ENCODE measurements at regions not wholly inside any gene's neighbourhood (a gene's known extent, or its start where the extent isn't known, plus 50 kb on each side); places are given as distances from the start of the nearest gene placed in this dataset.
"Not testable (repeated sequence)": the region's sequence is repeated elsewhere in the genome, so short reads cannot be mapped to it uniquely, and the experiment has no call there.

GRCh38 chr6:7000825-7001777 lies 106.7 kb upstream of the RREB1 start:
- no peak for DNase-seq (ENCODE audit: low spot score)

GRCh38 chr6:7003041-7003440 lies 104.7 kb upstream of the RREB1 start:
- no peak for DNase-seq (ENCODE audit: low spot score)

GRCh38 chr6:7004581-7005297 lies 103.0 kb upstream of the RREB1 start:
- DNase-seq (ENCODE audit: low spot score): peak; percentile 65

- DNase-seq (ENCODE audit: low spot score): no peak
These were observed 101.1 kb upstream of the RREB1 start for GRCh38 chr6:7006515-7007191.

GRCh38 chr6:7008451-7008988 lies 99.2 kb upstream of the RREB1 start:
- DNase-seq (ENCODE audit: low spot score): peak; percentile 33

GRCh38 chr6:7016226-7016625 lies 91.5 kb upstream of the RREB1 start:
- DNase-seq (ENCODE audit: low spot score): no peak

- no peak for DNase-seq (ENCODE audit: low spot score)
These were observed 86.5 kb upstream of the RREB1 start for GRCh38 chr6:7021301-7021700.

GRCh38 chr6:7025861-7026260 lies 81.9 kb upstream of the RREB1 start:
- no peak for DNase-seq (ENCODE audit: low spot score)

GRCh38 chr6:7028963-7029362 lies 78.8 kb upstream of the RREB1 start:
- DNase-seq (ENCODE audit: low spot score): not testable (repeated sequence)

GRCh38 chr6:7030968-7031367 lies 76.8 kb upstream of the RREB1 start:
- DNase-seq (ENCODE audit: low spot score): not testable (repeated sequence)

- DNase-seq (ENCODE audit: low spot score): no peak
These were observed 74.6 kb upstream of the RREB1 start for GRCh38 chr6:7033202-7033601.

GRCh38 chr6:7034055-7034454 lies 73.7 kb upstream of the RREB1 start:
- DNase-seq (ENCODE audit: low spot score): no peak

GRCh38 chr6:7035837-7036249 lies 71.9 kb upstream of the RREB1 start:
- no peak for DNase-seq (ENCODE audit: low spot score)

- DNase-seq (ENCODE audit: low spot score): no peak
These were observed 66.2 kb upstream of the RREB1 start for GRCh38 chr6:7041511-7042026.

- DNase-seq (ENCODE audit: low spot score): no peak
These were observed 65.6 kb upstream of the RREB1 start for GRCh38 chr6:7042056-7042653.

- DNase-seq (ENCODE audit: low spot score): no peak
These were observed 64.9 kb upstream of the RREB1 start for GRCh38 chr6:7042654-7043545.

- DNase-seq (ENCODE audit: low spot score): no peak
These were observed 62.4 kb upstream of the RREB1 start for GRCh38 chr6:7045331-7045730.

GRCh38 chr6:7045746-7046145 lies 62.0 kb upstream of the RREB1 start:
- no peak for DNase-seq (ENCODE audit: low spot score)

- DNase-seq (ENCODE audit: low spot score): no peak
These were observed 60.6 kb upstream of the RREB1 start for GRCh38 chr6:7047128-7047527.

- no peak for DNase-seq (ENCODE audit: low spot score)
These were observed 59.8 kb upstream of the RREB1 start for GRCh38 chr6:7047966-7048365.

Data from mesenteric fat pad (tissue), 1 donor.